Prostate gland (tissue), 2 donors: ENCODE measurements at regions not wholly inside any gene's neighbourhood (a gene's known extent, or its start where the extent isn't known, plus 50 kb on each side); places are given as distances from the start of the nearest gene placed in this dataset.

Source experiments
- CTCF ChIP-seq, 4 experiments: fragments of 200-600 bp in 2 of 4; fragments of 450-650 bp in 2 of 4; sonication (generic) in 2 of 4; IDR thresholded peaks; 1 replicate in 3 of 4; 2 replicates in 1 of 4; pipeline ENCODE4 v1.5.1; 2016 to 2019; ENCODE audit warnings: antibody characterized with exemption in 4 of 4, mild to moderate bottlenecking in 2 of 4, moderate library complexity in 2 of 4
- POLR2A ChIP-seq: fragments of 450-650 bp; IDR thresholded peaks from one replicate; pipeline ENCODE4 v1.6.1; 2016; ENCODE audit warnings: antibody characterized with exemption, mild to moderate bottlenecking
- POLR2AphosphoS5 ChIP-seq: sonication (generic); formaldehyde crosslinking; IDR thresholded peaks from one replicate; pipeline ENCODE4 v1.6.1; 2017; ENCODE audit warnings: antibody characterized with exemption

- TF ChIP-seq CTCF (IDR thresholded peaks at IDR 0.05) (no peak), POLR2A (no peak), POLR2AphosphoS5 (no peak)
Measured at GRCh38 chr1:208967334-208967733, 616.2 kb upstream of the CAMK1G start.
